DND-41 (cell line): ENCODE measurements at regions not wholly inside any gene's neighbourhood (a gene's known extent, or its start where the extent isn't known, plus 50 kb on each side); places are given as distances from the start of the nearest gene placed in this dataset.
"Not testable (repeated sequence)": the region's sequence is repeated elsewhere in the genome, so short reads cannot be mapped to it uniquely, and the experiment has no call there.

Experiments
- ATAC-seq: fragments of 200-7000 bp; cut with Tn5 transposase; 3 replicates; pipeline ENCODE4 v1.9.1; 2021; ENCODE audit warnings: low read depth; ENCODE audit not compliant: insufficient read depth
- DNase-seq: peaks from one replicate; pipeline ENCODE4 v3.0.0-alpha.2; 2020
- H2AFZ ChIP-seq: 2 replicates; pipeline ENCODE4 v1.6.0; 2012; ENCODE audit warnings: low read depth, low read length
- H3K27ac ChIP-seq: 2 replicates; pipeline ENCODE4 v1.5.1; 2012; ENCODE audit warnings: low read length, inconsistent platforms
- H3K27me3 ChIP-seq: fragments of 200-600 bp; sonication (generic); 2 replicates; pipeline ENCODE4 v1.6.0; 2012; ENCODE audit warnings: low read length, mild to moderate bottlenecking, inconsistent platforms; ENCODE audit not compliant: insufficient read depth, poor library complexity
- H3K36me3 ChIP-seq: 2 replicates; pipeline ENCODE4 v1.5.1; 2012; ENCODE audit warnings: low read length, inconsistent platforms; ENCODE audit not compliant: insufficient read depth
- H3K4me1 ChIP-seq: 2 replicates; pipeline ENCODE4 v1.5.1; 2012; ENCODE audit warnings: mild to moderate bottlenecking, low read length; ENCODE audit not compliant: insufficient read depth
- H3K4me2 ChIP-seq: 2 replicates; pipeline ENCODE4 v1.6.0; 2012; ENCODE audit warnings: mild to moderate bottlenecking, moderate library complexity, low read length, inconsistent platforms; ENCODE audit not compliant: insufficient read depth
- H3K4me3 ChIP-seq, 2 experiments: fragments of 200-600 bp in 1 of 2; shearing (Covaris generic) in 1 of 2; 2 replicates each; pipeline ENCODE4 v1.5.1; 2012 to 2016; ENCODE audit warnings: inconsistent platforms in 2 of 2, low read length in 2 of 2, mild to moderate bottlenecking in 2 of 2, low read depth in 1 of 2, moderate library complexity in 1 of 2
- H3K79me2 ChIP-seq: 2 replicates; pipeline ENCODE4 v1.6.0; 2012; ENCODE audit warnings: low read length, inconsistent platforms; ENCODE audit not compliant: insufficient read depth
- H3K9ac ChIP-seq: 2 replicates; pipeline ENCODE4 v1.6.0; 2012; ENCODE audit warnings: low read depth, mild to moderate bottlenecking, inconsistent platforms, low read length, moderate library complexity
- H3K9me3 ChIP-seq: 2 replicates; pipeline ENCODE4 v1.5.1; 2012; ENCODE audit warnings: low read length, moderate library complexity, mild to moderate bottlenecking, inconsistent platforms; ENCODE audit not compliant: insufficient read depth, severe bottlenecking
- H4K20me1 ChIP-seq: 2 replicates; pipeline ENCODE4 v1.6.0; 2012; ENCODE audit warnings: low read length; ENCODE audit not compliant: insufficient read depth
- EZH2 ChIP-seq: IDR thresholded peaks from 3 replicates; pipeline ENCODE4 v1.6.1; 2012; ENCODE audit warnings: borderline replicate concordance, low read depth, mild to moderate bottlenecking, moderate library complexity, low read length, inconsistent platforms; ENCODE audit not compliant: severe bottlenecking
- TF ChIP-seq, protein P1 (sequence below): IDR thresholded peaks from 2 replicates; pipeline ENCODE4 v1.5.1; 2012; ENCODE audit warnings: borderline replicate concordance, low read length, moderate library complexity, mild to moderate bottlenecking; ENCODE audit not compliant: poor library complexity, severe bottlenecking; ENCODE audit errors: extremely low read depth

- ATAC-seq (no peak), DNase-seq (no peak)
- Histone ChIP-seq H4K20me1 (no peaks in the 10 kb centered on the region), H3K79me2 (no peaks in the 10 kb centered on the region), H3K27me3 (no peaks in the 10 kb centered on the region), H2AFZ (no peak overlapping the region), H3K9me3 (no peaks in the 10 kb centered on the region), H3K4me1 (no peaks in the 10 kb centered on the region), H3K27ac (no peak overlapping the region), H3K9ac (no peak overlapping the region), H3K4me3 (no peak overlapping the region), H3K4me2 (no peak overlapping the region), H3K36me3 (no peaks in the 10 kb centered on the region)
- TF ChIP-seq EZH2: no peak
- TF ChIP-seq, protein P1, sequence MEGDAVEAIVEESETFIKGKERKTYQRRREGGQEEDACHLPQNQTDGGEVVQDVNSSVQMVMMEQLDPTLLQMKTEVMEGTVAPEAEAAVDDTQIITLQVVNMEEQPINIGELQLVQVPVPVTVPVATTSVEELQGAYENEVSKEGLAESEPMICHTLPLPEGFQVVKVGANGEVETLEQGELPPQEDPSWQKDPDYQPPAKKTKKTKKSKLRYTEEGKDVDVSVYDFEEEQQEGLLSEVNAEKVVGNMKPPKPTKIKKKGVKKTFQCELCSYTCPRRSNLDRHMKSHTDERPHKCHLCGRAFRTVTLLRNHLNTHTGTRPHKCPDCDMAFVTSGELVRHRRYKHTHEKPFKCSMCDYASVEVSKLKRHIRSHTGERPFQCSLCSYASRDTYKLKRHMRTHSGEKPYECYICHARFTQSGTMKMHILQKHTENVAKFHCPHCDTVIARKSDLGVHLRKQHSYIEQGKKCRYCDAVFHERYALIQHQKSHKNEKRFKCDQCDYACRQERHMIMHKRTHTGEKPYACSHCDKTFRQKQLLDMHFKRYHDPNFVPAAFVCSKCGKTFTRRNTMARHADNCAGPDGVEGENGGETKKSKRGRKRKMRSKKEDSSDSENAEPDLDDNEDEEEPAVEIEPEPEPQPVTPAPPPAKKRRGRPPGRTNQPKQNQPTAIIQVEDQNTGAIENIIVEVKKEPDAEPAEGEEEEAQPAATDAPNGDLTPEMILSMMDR: no peak
These were observed 423.5 kb upstream of the SLC35B3 start for GRCh38 chr6:8858854-8859331.

GRCh38 chr6:8857160-8857559, 421.8 kb upstream of the SLC35B3 start:
- no peaks in the 10 kb centered on the region for H4K20me1 ChIP-seq
- H3K9ac ChIP-seq: no peak overlapping the region
- H3K79me2 ChIP-seq: no peaks in the 10 kb centered on the region
- no peak for TF ChIP-seq EZH2
- TF ChIP-seq, protein P1: no peak
- ATAC-seq: no peak
- H3K36me3 ChIP-seq: no peaks in the 10 kb centered on the region
- no peaks in the 10 kb centered on the region for H3K4me1 ChIP-seq
- no peak overlapping the region for H3K27ac ChIP-seq
- no peak overlapping the region for H3K4me3 ChIP-seq
- no peak overlapping the region for H3K4me2 ChIP-seq
- no peak for DNase-seq
- H3K27me3 ChIP-seq: no peaks in the 10 kb centered on the region
- no peak overlapping the region for H2AFZ ChIP-seq
- H3K9me3 ChIP-seq: no peaks in the 10 kb centered on the region

- Histone ChIP-seq H3K79me2 (no peaks in the 10 kb centered on the region), H3K36me3 (no peaks in the 10 kb centered on the region), H4K20me1 (no peaks in the 10 kb centered on the region), H3K9ac (no peak overlapping the region), H2AFZ (no peak overlapping the region), H3K4me3 (no peak overlapping the region), H3K27ac (no peak overlapping the region), H3K9me3 (no peaks in the 10 kb centered on the region), H3K4me1 (no peaks in the 10 kb centered on the region), H3K4me2 (no peak overlapping the region), H3K27me3 (no peaks in the 10 kb centered on the region)
- ATAC-seq: no peak
- no peak for DNase-seq
- TF ChIP-seq EZH2: no peak
- TF ChIP-seq, protein P1: no peak
These were observed 420.1 kb upstream of the SLC35B3 start for GRCh38 chr6:8855411-8855810.

DNA sequence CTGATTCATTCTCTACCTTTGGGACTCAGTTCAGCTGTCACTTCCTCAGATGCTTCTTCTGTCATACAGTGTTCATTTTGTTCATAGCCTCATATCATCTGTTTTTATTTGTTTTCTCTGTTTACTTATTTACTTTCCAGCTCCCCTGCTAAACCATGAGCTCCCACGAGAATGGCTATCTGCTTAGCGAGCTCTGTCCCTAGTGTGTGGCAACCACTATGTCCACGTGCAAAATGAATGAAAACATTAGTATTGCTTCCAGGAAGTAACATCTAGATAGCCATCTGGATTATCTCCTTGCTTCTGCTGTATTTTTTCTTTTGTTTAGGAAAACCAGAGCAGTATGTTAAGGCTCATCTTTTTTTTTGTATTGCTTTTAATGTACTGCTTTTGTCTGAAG, 417.0 kb upstream of the SLC35B3 start:
- ATAC-seq: no peak
- DNase-seq: no peak
- no peak overlapping the region for H3K27ac ChIP-seq

DNA sequence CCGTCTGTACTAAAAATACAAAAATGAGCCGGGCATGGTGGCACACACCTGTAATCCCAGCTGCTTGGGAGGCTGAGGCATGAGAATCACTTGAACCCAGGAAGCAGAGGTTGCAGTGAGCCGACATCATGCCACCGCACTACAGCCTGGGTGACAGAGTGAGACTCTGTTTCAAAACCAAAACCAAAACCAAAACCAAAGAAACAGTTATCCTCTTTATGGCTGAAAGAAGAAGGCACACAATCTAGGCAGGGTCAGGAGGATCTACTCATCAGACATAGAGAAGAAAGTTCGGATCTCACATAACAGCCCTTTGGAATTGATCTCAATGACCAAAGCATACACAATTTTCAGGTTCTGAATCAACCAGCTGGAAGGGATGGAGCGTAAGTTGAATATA, 411.3 kb upstream of the SLC35B3 start:
- H3K27me3 ChIP-seq, H3K27ac ChIP-seq, H3K4me2 ChIP-seq, H3K4me1 ChIP-seq, DNase-seq, H3K9ac ChIP-seq, H3K79me2 ChIP-seq, H2AFZ ChIP-seq, ATAC-seq, H4K20me1 ChIP-seq, H3K36me3 ChIP-seq, H3K9me3 ChIP-seq, H3K4me3 ChIP-seq: not testable (repeated sequence)

More for the DNA sequence above, 417.0 kb upstream of the SLC35B3 start:
- no peaks in the 10 kb centered on the region for H3K36me3 ChIP-seq
- H3K4me2 ChIP-seq: no peak overlapping the region
- no peak overlapping the region for H3K9ac ChIP-seq
- H3K27me3 ChIP-seq: no peaks in the 10 kb centered on the region
- no peaks in the 10 kb centered on the region for H3K9me3 ChIP-seq
- TF ChIP-seq, protein P1: no peak
- TF ChIP-seq EZH2: no peak
- H3K79me2 ChIP-seq: no peaks in the 10 kb centered on the region
- H3K4me1 ChIP-seq: no peaks in the 10 kb centered on the region
- no peak overlapping the region for H2AFZ ChIP-seq
- H3K4me3 ChIP-seq: no peak overlapping the region
- H4K20me1 ChIP-seq: no peaks in the 10 kb centered on the region
